Gastrocnemius medialis (tissue), 4 donors: ENCODE measurements at regions not wholly inside any gene's neighbourhood (a gene's known extent, or its start where the extent isn't known, plus 50 kb on each side); places are given as distances from the start of the nearest gene placed in this dataset.

ENCODE experiments used
- CTCF ChIP-seq, 5 experiments: fragments of 450-650 bp in 3 of 5; fragments of 200-600 bp in 2 of 5; sonication (generic) in 2 of 5; IDR thresholded peaks in 4 of 5; conservative IDR thresholded peaks in 1 of 5; 1 replicate in 4 of 5; 2 replicates in 1 of 5; pipeline ENCODE4 v1.5.1; 2016 to 2019; ENCODE audit warnings: antibody characterized with exemption in 5 of 5, mild to moderate bottlenecking in 3 of 5, moderate library complexity in 3 of 5
- POLR2A ChIP-seq, 2 donors: fragments of 450-650 bp; IDR thresholded peaks; one replicate each; pipeline ENCODE4 v1.6.1; 2017; ENCODE audit warnings: antibody characterized with exemption in 2 of 2, mild to moderate bottlenecking in 2 of 2, moderate library complexity in 2 of 2

DNA sequence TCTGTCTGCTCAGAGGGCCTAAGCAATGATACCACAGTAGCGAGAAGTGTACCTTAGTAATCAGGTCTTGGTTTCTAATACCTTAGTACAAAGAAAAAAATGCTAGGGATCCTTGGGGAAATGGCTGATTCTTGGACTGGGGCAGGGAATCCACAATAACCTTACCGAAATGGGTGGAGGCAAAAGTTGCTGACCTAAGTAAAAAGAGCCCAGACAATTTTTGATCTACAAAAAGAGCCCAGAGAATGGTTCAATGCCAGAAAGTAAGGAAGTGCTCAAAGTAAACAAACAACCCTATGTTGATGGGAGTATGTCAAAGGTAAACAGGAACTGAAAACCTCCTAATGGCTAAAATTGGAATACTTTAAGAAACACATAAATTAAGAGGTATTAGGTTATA, 130.1 kb upstream of the MAGEB18 start:
- TF ChIP-seq CTCF (IDR thresholded peaks at IDR 0.05 in 4 of 5, conservative IDR thresholded peaks at IDR 0.05 in 1 of 5), result no peak
- no peak for TF ChIP-seq POLR2A (IDR thresholded peaks at IDR 0.05)
